ENCODE measurements at regions not wholly inside any gene's neighbourhood (a gene's known extent, or its start where the extent isn't known, plus 50 kb on each side); places are given as distances from the start of the nearest gene placed in this dataset.
"Not testable (repeated sequence)": the region's sequence is repeated elsewhere in the genome, so short reads cannot be mapped to it uniquely, and the experiment has no call there.

DNA sequence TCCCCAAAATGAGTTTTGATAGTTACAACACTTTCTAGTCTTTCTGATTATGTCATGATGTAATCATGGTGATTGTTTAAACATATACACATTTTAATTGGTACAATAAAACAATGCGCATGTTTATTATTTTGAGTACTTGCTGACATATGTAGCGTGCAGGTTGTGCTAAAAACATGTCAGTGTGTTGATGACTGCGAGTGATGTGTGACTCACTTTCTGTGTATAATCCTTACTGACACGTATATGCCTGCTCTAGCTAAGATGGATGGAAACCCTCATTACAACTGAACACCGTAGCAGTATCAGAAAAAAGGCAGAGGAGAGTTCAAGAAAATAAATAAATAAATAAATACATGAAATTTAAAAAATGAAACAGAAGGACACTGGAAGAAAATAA lies 1552.4 kb upstream of the FLRT2 start:
- TF ChIP-seq POLR2AphosphoS5 (IDR thresholded peaks at IDR 0.05; ENCODE audit: low read depth): no peak
- no peak for TF ChIP-seq CTCF (IDR thresholded peaks at IDR 0.05; ENCODE audit: insufficient read depth, low read length)
- no peak for TF ChIP-seq SPI1 (IDR thresholded peaks at IDR 0.05; ENCODE audit: borderline replicate concordance, low read depth)
- no peak for TF ChIP-seq REST (IDR thresholded peaks at IDR 0.05; ENCODE audit: insufficient replicate concordance, low read depth)
- TF ChIP-seq GABPA (IDR thresholded peaks at IDR 0.05; ENCODE audit: low read depth): no peak
- Histone ChIP-seq H3K4me3 (replicated peaks; ENCODE audit: insufficient read depth, low read length) (no peak overlapping the region), H3K27me3 (ENCODE audit: insufficient read depth, poor library complexity, severe bottlenecking) (no peaks in the 10 kb centered on the region), H3K27ac (replicated peaks) (no peak overlapping the region)
- no peak for DNase-seq (ENCODE audit: low read depth in 1 of 2, low spot score in 1 of 2)

GRCh38 chr14:83981676-83982258 lies 1548.2 kb upstream of the FLRT2 start:
- not testable (repeated sequence) for H3K27ac ChIP-seq (replicated peaks); H3K27me3 ChIP-seq (ENCODE audit: insufficient read depth, poor library complexity, severe bottlenecking); H3K4me3 ChIP-seq (replicated peaks; ENCODE audit: insufficient read depth, low read length)
- DNase-seq (ENCODE audit: low read depth in 1 of 2, low spot score in 1 of 2): peak in 1 of 2 experiments; percentile 61
- TF ChIP-seq SPI1 (IDR thresholded peaks at IDR 0.05; ENCODE audit: borderline replicate concordance, low read depth): 0 out of 2 replicates have a peak, but pooled peaks have one; percentile 31

DNA sequence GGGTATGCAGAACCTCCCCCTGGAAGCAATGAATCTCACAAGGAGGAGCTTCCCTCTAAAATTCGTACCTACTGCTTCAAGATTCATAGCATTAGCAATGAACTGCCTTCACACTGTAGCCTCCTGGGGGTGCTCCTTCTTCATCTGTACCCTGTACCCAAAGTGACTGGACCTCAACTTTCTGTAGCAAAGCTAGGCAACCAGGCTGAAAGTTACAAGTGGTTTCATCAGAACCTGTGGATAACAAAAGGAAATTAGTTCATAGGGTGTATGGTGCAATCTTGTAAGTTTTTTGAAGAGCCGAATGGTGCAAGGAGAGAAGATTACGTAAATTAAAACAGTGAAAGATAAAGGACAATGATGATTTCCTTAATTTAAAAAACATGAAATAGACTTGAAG lies 1541.7 kb upstream of the FLRT2 start:
- TF ChIP-seq SPI1 (IDR thresholded peaks at IDR 0.05; ENCODE audit: borderline replicate concordance, low read depth) (no peak; the same call in 1 of the 2 replicates), REST (IDR thresholded peaks at IDR 0.05; ENCODE audit: insufficient replicate concordance, low read depth) (no peak), POLR2AphosphoS5 (IDR thresholded peaks at IDR 0.05; ENCODE audit: low read depth) (no peak; the same call in 1 of the 2 replicates), CTCF (IDR thresholded peaks at IDR 0.05; ENCODE audit: insufficient read depth, low read length) (peak; percentile 41), GABPA (IDR thresholded peaks at IDR 0.05; ENCODE audit: low read depth) (peak; percentile 38; the same call in 1 of the 2 replicates)

DNA sequence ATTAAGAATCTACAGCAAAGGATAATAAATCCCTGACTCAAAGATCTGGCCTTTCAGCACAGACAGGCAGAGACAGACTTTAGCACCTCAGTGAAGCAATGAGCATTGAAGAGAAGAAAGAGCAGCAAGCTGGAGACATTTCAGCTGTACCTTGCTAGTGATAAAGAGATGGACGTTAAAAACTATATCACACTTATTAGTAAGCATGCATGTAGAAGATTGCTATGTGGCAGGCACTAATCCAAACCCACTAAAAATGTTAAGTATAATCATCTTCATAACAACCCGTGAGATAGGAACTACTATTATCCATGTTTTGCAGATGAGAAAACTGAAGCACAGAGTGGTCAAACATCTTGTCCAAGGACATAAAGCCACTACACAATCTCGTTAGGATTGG lies 1538.3 kb upstream of the FLRT2 start:
- TF ChIP-seq POLR2AphosphoS5 (IDR thresholded peaks at IDR 0.05; ENCODE audit: low read depth) (no peak), SPI1 (IDR thresholded peaks at IDR 0.05; ENCODE audit: borderline replicate concordance, low read depth) (no peak), REST (IDR thresholded peaks at IDR 0.05; ENCODE audit: insufficient replicate concordance, low read depth) (no peak), GABPA (IDR thresholded peaks at IDR 0.05; ENCODE audit: low read depth) (no peak), CTCF (IDR thresholded peaks at IDR 0.05; ENCODE audit: insufficient read depth, low read length) (no peak)
- Histone ChIP-seq H3K27ac (replicated peaks) (no peak overlapping the region), H3K4me3 (replicated peaks; ENCODE audit: insufficient read depth, low read length) (no peak overlapping the region), H3K27me3 (ENCODE audit: insufficient read depth, poor library complexity, severe bottlenecking) (no peaks in the 10 kb centered on the region)
- DNase-seq (ENCODE audit: low read depth in 1 of 2, low spot score in 1 of 2): no peak

More for the DNA sequence above, 1541.7 kb upstream of the FLRT2 start:
- no peaks in the 10 kb centered on the region for H3K27me3 ChIP-seq (ENCODE audit: insufficient read depth, poor library complexity, severe bottlenecking)
- peak overlapping the region; percentile 44 for H3K27ac ChIP-seq (replicated peaks)
- DNase-seq (ENCODE audit: low read depth in 1 of 2, low spot score in 1 of 2): peak; percentile 82 to 91
- H3K4me3 ChIP-seq (replicated peaks; ENCODE audit: insufficient read depth, low read length): no peak overlapping the region
